GM21528 (cell line): ENCODE measurements at regions not wholly inside any gene's neighbourhood (a gene's known extent, or its start where the extent isn't known, plus 50 kb on each side); places are given as distances from the start of the nearest gene placed in this dataset.

Experiments used
- ATAC-seq: cut with Tn5 transposase; IDR thresholded peaks from one replicate; pipeline ENCODE4 v1.9.1; 2021; ENCODE audit warnings: mild to moderate bottlenecking, moderate library complexity; ENCODE audit not compliant: unreplicated experiment, low FRiP score

GRCh38 chr14:101499080-101499479 is 62.2 kb upstream of the DIO3 start:
- ATAC-seq, result no peak

GRCh38 chr14:101499513-101499912 is 61.8 kb upstream of the DIO3 start:
- no peak for ATAC-seq

GRCh38 chr14:101500061-101500460 is 61.2 kb upstream of the DIO3 start:
- no peak for ATAC-seq

GRCh38 chr14:101500681-101501080 is 60.6 kb upstream of the DIO3 start:
- ATAC-seq, result no peak

- no peak for ATAC-seq
Observed at GRCh38 chr14:101501341-101501740, 60.0 kb upstream of the DIO3 start.

- ATAC-seq, result no peak
Observed at GRCh38 chr14:101501858-101502615, 59.3 kb upstream of the DIO3 start.

- ATAC-seq, result no peak
Observed at GRCh38 chr14:101502761-101503392, 58.4 kb upstream of the DIO3 start.

GRCh38 chr14:101503431-101504095 is 57.7 kb upstream of the DIO3 start:
- no peak for ATAC-seq

GRCh38 chr14:101504096-101504948 is 57.0 kb upstream of the DIO3 start:
- no peak for ATAC-seq

GRCh38 chr14:101505236-101505970 is 55.9 kb upstream of the DIO3 start:
- ATAC-seq, result no peak

- ATAC-seq, result no peak
Observed at GRCh38 chr14:101506211-101506925, 54.9 kb upstream of the DIO3 start.

- no peak for ATAC-seq
Observed at GRCh38 chr14:101506926-101507835, 54.1 kb upstream of the DIO3 start.

GRCh38 chr14:101507836-101508150 is 53.5 kb upstream of the DIO3 start:
- ATAC-seq, result no peak

GRCh38 chr14:101508196-101508947 is 52.9 kb upstream of the DIO3 start:
- ATAC-seq, result no peak

- ATAC-seq, result no peak
Observed at GRCh38 chr14:101508948-101509729, 52.2 kb upstream of the DIO3 start.

- no peak for ATAC-seq
Observed at GRCh38 chr14:101509730-101510371, 51.4 kb upstream of the DIO3 start.

- no peak for ATAC-seq
Observed at GRCh38 chr14:101511199-101511598, 50.1 kb upstream of the DIO3 start.
